DLD1 (cell line): ENCODE measurements at regions not wholly inside any gene's neighbourhood (a gene's known extent, or its start where the extent isn't known, plus 50 kb on each side); places are given as distances from the start of the nearest gene placed in this dataset.

Source experiments
- in situ Hi-C: cut with HindIII; loops from 2 replicates; pipeline ENCODE4 v1.10.0; 2017; ENCODE audit warnings: low sequenced_read_pairs

GRCh38 chr10:91035650-91036292 lies 114.9 kb upstream of the ANKRD1 start:
- in situ Hi-C loops, result no loop called here

GRCh38 chr10:91036807-91037411 lies 116.0 kb upstream of the ANKRD1 start:
- in situ Hi-C loops, result no loop called here

GRCh38 chr10:91038971-91039370 lies 118.1 kb upstream of the ANKRD1 start:
- in situ Hi-C loops, result no loop called here

- in situ Hi-C loops, result no loop called here
These were observed 119.5 kb upstream of the ANKRD1 start for GRCh38 chr10:91040343-91040742.

- in situ Hi-C loops, result no loop called here
These were observed 121.2 kb upstream of the ANKRD1 start for GRCh38 chr10:91042069-91042468.

GRCh38 chr10:91043173-91043910 lies 122.5 kb upstream of the ANKRD1 start:
- in situ Hi-C loops, result no loop called here

- in situ Hi-C loops, result no loop called here
These were observed 126.0 kb upstream of the ANKRD1 start for GRCh38 chr10:91046869-91047268.

GRCh38 chr10:91048380-91048779 lies 127.5 kb upstream of the ANKRD1 start:
- in situ Hi-C loops, result no loop called here

GRCh38 chr10:91049296-91049987 lies 128.6 kb upstream of the ANKRD1 start:
- in situ Hi-C loops, result no loop called here

- in situ Hi-C loops, result no loop called here
These were observed 129.1 kb upstream of the ANKRD1 start for GRCh38 chr10:91049988-91050360.

- in situ Hi-C loops, result no loop called here
These were observed 129.6 kb upstream of the ANKRD1 start for GRCh38 chr10:91050371-91051034.

GRCh38 chr10:91051829-91052228 lies 130.9 kb upstream of the ANKRD1 start:
- in situ Hi-C loops, result no loop called here

- in situ Hi-C loops, result no loop called here
These were observed 133.4 kb upstream of the ANKRD1 start for GRCh38 chr10:91054325-91054724.

GRCh38 chr10:91061187-91061586 lies 140.3 kb upstream of the ANKRD1 start:
- in situ Hi-C loops, result no loop called here

GRCh38 chr10:91061608-91062007 lies 140.7 kb upstream of the ANKRD1 start:
- in situ Hi-C loops, result no loop called here

GRCh38 chr10:91062091-91062490 lies 141.2 kb upstream of the ANKRD1 start:
- in situ Hi-C loops, result no loop called here

GRCh38 chr10:91071786-91072185 lies 148.7 kb upstream of the PCGF5 start:
- in situ Hi-C loops, result no loop called here

- in situ Hi-C loops, result no loop called here
These were observed 147.0 kb upstream of the PCGF5 start for GRCh38 chr10:91073286-91073979.

GRCh38 chr10:91076991-91077548 lies 143.4 kb upstream of the PCGF5 start:
- in situ Hi-C loops, result no loop called here

GRCh38 chr10:91077549-91078071 lies 142.9 kb upstream of the PCGF5 start:
- in situ Hi-C loops, result no loop called here
